22Rv1 (cell line): ENCODE measurements at regions not wholly inside any gene's neighbourhood (a gene's known extent, or its start where the extent isn't known, plus 50 kb on each side); places are given as distances from the start of the nearest gene placed in this dataset.

Source experiments
- CTCF ChIP-seq: fragments of 450-650 bp; IDR thresholded peaks from 2 replicates; pipeline ENCODE4 v1.5.1; 2017; ENCODE audit warnings: mild to moderate bottlenecking
- ZFX ChIP-seq: fragments of 450-650 bp; IDR thresholded peaks from 2 replicates; pipeline ENCODE4 v1.6.1; 2017; ENCODE audit warnings: antibody characterized with exemption, borderline replicate concordance

GRCh38 chr12:87848248-87848868 is 180.8 kb downstream of the C12orf50 start:
- TF ChIP-seq CTCF = peak; percentile 95
- TF ChIP-seq ZFX = no peak
